Daoy (cell line): ENCODE measurements at regions not wholly inside any gene's neighbourhood (a gene's known extent, or its start where the extent isn't known, plus 50 kb on each side); places are given as distances from the start of the nearest gene placed in this dataset.

ENCODE experiments used
- DNase-seq: peaks from one replicate; pipeline ENCODE4 v3.0.0-alpha.2; 2015; ENCODE audit warnings: low read depth

- DNase-seq: no peak
Observed at GRCh38 chr4:163868445-163868844, 374.0 kb downstream of the TMA16 start.

- no peak for DNase-seq
Observed at GRCh38 chr4:163871078-163871477, 376.6 kb downstream of the TMA16 start.

- DNase-seq: no peak
Observed at GRCh38 chr4:163875327-163875726, 380.8 kb downstream of the TMA16 start.

- no peak for DNase-seq
Observed at GRCh38 chr4:163878336-163879121, 384.0 kb downstream of the TMA16 start.

- no peak for DNase-seq
Observed at GRCh38 chr4:163892417-163892816, 397.9 kb downstream of the TMA16 start.

- DNase-seq: peak; percentile 2
Observed at GRCh38 chr4:163895378-163896005, 401.0 kb downstream of the TMA16 start.

GRCh38 chr4:163901319-163901718 lies 406.8 kb downstream of the TMA16 start:
- no peak for DNase-seq

GRCh38 chr4:163902417-163902816 lies 407.9 kb downstream of the TMA16 start:
- no peak for DNase-seq

- DNase-seq: peak; percentile 5
Observed at GRCh38 chr4:163911891-163912290, 417.4 kb downstream of the TMA16 start.

GRCh38 chr4:163913571-163913970 lies 419.1 kb downstream of the TMA16 start:
- no peak for DNase-seq

GRCh38 chr4:163915896-163916295 lies 421.4 kb downstream of the TMA16 start:
- no peak for DNase-seq

GRCh38 chr4:163920426-163920825 lies 425.9 kb downstream of the TMA16 start:
- no peak for DNase-seq

- DNase-seq: no peak
Observed at GRCh38 chr4:163922302-163922701, 427.8 kb downstream of the TMA16 start.

- no peak for DNase-seq
Observed at GRCh38 chr4:163923092-163923491, 428.6 kb downstream of the TMA16 start.

- no peak for DNase-seq
Observed at GRCh38 chr4:163930086-163930485, 435.6 kb downstream of the TMA16 start.

- DNase-seq: no peak
Observed at GRCh38 chr4:163932504-163932903, 438.0 kb downstream of the TMA16 start.

- no peak for DNase-seq
Observed at GRCh38 chr4:163939597-163939996, 445.1 kb downstream of the TMA16 start.

- peak; percentile 1 for DNase-seq
Observed at GRCh38 chr4:163941221-163941905, 446.9 kb downstream of the TMA16 start.

GRCh38 chr4:163948920-163949455 lies 454.5 kb downstream of the TMA16 start:
- no peak for DNase-seq

- DNase-seq: peak; percentile 1
Observed at GRCh38 chr4:163949976-163950601, 455.6 kb downstream of the TMA16 start.

- DNase-seq: no peak
Observed at GRCh38 chr4:163955288-163955687, 460.8 kb downstream of the TMA16 start.

GRCh38 chr4:163958751-163959150 lies 464.3 kb downstream of the TMA16 start:
- no peak for DNase-seq
